ENCODE measurements at regions not wholly inside any gene's neighbourhood (a gene's known extent, or its start where the extent isn't known, plus 50 kb on each side); places are given as distances from the start of the nearest gene placed in this dataset.

DNA sequence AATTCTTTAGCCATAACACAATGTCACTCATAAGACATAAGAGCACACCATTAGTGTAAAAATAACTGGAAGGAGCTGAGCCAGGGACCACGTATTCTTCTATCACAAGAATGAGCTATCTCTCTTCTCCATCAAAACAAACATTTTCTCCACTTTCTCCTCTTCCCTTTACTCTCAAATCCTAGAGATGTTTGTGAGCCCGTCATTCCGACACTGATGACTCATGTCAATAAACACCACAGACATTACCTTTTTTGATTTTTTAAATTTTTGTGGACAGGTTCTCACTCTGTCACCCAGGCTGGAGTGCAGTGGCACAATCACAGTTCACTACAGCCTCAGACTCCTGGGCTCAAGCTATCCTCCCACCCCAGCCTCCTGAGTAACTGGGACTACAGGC is 86.6 kb downstream of the MEX3B start:
- no peak for TF ChIP-seq POLR2A (IDR thresholded peaks at IDR 0.05)
- TF ChIP-seq, protein P1, sequence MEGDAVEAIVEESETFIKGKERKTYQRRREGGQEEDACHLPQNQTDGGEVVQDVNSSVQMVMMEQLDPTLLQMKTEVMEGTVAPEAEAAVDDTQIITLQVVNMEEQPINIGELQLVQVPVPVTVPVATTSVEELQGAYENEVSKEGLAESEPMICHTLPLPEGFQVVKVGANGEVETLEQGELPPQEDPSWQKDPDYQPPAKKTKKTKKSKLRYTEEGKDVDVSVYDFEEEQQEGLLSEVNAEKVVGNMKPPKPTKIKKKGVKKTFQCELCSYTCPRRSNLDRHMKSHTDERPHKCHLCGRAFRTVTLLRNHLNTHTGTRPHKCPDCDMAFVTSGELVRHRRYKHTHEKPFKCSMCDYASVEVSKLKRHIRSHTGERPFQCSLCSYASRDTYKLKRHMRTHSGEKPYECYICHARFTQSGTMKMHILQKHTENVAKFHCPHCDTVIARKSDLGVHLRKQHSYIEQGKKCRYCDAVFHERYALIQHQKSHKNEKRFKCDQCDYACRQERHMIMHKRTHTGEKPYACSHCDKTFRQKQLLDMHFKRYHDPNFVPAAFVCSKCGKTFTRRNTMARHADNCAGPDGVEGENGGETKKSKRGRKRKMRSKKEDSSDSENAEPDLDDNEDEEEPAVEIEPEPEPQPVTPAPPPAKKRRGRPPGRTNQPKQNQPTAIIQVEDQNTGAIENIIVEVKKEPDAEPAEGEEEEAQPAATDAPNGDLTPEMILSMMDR (IDR thresholded peaks at IDR 0.05) = no peak
